Stomach (tissue), 4 donors: ENCODE measurements at regions not wholly inside any gene's neighbourhood (a gene's known extent, or its start where the extent isn't known, plus 50 kb on each side); places are given as distances from the start of the nearest gene placed in this dataset.

ENCODE experiments used
- POLR2A ChIP-seq, 4 donors: fragments of 450-650 bp; IDR thresholded peaks; one replicate each; pipeline ENCODE4 v1.6.1; 2016; ENCODE audit warnings: antibody characterized with exemption in 4 of 4, control low read depth in 2 of 4, mild to moderate bottlenecking in 1 of 4, moderate library complexity in 1 of 4
- TF ChIP-seq, protein P1 (sequence below), 7 experiments: fragments of 450-650 bp in 4 of 7; fragments of 200-600 bp in 3 of 7; sonication (generic) in 3 of 7; IDR thresholded peaks; one replicate each; pipeline ENCODE4 v1.5.1; 2016 to 2019; ENCODE audit warnings: antibody characterized with exemption in 7 of 7, control low read depth in 2 of 7, mild to moderate bottlenecking in 1 of 7

GRCh38 chr15:91603384-91604080 is 250.0 kb upstream of the SLCO3A1 start:
- TF ChIP-seq POLR2A (IDR thresholded peaks at IDR 0.05), result no peak
- TF ChIP-seq, protein P1, sequence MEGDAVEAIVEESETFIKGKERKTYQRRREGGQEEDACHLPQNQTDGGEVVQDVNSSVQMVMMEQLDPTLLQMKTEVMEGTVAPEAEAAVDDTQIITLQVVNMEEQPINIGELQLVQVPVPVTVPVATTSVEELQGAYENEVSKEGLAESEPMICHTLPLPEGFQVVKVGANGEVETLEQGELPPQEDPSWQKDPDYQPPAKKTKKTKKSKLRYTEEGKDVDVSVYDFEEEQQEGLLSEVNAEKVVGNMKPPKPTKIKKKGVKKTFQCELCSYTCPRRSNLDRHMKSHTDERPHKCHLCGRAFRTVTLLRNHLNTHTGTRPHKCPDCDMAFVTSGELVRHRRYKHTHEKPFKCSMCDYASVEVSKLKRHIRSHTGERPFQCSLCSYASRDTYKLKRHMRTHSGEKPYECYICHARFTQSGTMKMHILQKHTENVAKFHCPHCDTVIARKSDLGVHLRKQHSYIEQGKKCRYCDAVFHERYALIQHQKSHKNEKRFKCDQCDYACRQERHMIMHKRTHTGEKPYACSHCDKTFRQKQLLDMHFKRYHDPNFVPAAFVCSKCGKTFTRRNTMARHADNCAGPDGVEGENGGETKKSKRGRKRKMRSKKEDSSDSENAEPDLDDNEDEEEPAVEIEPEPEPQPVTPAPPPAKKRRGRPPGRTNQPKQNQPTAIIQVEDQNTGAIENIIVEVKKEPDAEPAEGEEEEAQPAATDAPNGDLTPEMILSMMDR (IDR thresholded peaks at IDR 0.05), result no peak
